Stimulated activated CD4-positive, alpha-beta T cell treated with anti-CD3 and anti-CD28 coated beads, Interleukin-4, amount 100 ng/mL, for 4 hours (primary cell): ENCODE measurements at regions not wholly inside any gene's neighbourhood (a gene's known extent, or its start where the extent isn't known, plus 50 kb on each side); places are given as distances from the start of the nearest gene placed in this dataset.
"Not testable (repeated sequence)": the region's sequence is repeated elsewhere in the genome, so short reads cannot be mapped to it uniquely, and the experiment has no call there.

Experiments used
- DNase-seq, 2 experiments: peaks; one replicate each; pipeline ENCODE4 v3.0.0-alpha.2; 2020

DNA sequence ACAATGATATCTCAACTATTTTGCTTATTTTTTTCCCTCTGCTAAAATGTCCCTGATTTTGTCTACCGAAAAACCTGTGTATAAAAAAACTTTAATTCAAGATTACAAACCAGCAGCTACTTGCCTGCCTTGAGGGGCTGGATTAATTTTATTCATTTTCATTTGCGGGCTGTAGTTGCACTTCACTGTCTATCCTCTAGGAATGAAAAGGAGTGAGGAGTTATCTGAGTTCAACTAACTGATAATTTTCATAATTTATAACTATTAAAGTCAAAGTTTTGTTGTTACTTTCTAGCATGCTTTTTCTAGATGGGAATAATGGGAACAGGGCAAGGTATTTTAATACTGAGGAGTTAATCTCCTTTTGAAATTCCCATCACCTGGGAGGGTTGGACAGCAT lies 50.3 kb upstream of the AGTPBP1 start:
- DNase-seq: not testable (repeated sequence)

DNA sequence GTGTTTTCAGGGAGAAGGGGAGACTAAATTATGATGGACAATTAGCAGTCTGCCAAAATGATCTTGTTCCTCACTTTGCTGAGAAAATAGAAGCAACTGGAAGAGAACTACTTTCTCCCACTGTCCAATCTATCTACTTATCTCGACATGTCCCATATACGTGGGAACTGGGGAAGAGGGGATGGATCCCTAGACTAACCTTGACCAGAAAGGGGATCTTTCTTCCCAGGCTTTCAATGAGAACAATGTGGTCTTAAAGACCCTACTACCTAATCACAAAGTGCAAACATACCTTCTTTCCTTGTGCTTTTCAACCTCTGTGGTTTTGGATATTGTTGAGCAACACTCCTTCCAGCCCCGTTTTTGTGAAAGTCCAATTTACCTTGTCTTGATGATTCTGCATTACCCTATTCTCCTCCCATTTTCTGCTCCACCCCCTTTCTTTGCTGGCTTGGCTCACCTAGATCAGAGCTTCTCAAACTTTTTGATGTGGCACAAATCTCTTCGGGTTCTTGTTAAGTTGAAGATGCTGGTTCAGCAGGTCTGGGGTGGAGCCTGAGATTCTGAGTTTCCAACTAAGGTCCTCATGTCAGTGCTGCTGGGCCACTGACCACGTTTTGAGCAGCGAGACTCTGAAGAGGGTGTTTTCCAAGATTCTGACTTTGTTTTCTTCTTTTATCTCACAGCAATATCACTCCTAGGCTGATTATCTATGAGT lies 61.4 kb upstream of the AGTPBP1 start:
- peak in 1 of 2 experiments; percentile 31 for DNase-seq

DNA sequence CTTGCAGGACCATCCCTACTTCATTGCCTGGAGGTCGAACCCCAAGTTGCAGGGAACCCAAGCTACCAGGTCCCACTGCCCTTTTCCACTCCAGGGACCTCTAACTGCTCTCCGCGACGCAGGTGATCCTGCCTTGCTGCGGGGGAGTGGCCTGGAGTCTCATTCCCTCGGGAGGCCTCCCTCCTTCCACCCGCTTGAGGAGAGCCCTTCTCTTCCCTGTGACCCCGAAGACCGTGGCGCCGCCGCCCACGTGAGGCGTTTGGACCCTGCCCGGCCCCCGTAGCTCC lies 63.0 kb upstream of the AGTPBP1 start:
- not testable (repeated sequence) for DNase-seq

- peak; percentile 67 for DNase-seq
Observed at GRCh38 chr9:85805134-85806005, 63.6 kb upstream of the AGTPBP1 start.

GRCh38 chr9:85808329-85808728 lies 66.6 kb upstream of the AGTPBP1 start:
- not testable (repeated sequence) for DNase-seq

DNA sequence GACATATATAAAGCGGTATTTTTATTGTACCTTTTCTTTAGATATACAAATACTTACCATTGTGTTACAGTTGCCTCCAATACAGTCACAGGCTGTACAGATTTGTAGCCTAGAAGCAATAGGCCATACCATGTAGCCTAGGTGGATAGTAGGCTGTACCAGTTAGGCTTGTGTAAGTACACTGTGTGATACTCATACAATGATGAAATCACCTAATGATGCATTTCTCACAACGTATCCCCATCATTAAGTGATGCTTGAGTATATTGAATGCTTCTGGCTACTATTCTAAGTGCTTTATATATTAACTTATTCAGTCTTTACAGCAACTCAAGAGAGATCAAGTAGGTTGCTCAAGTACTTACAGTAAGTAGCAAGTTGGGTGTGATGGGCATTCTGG lies 71.6 kb upstream of the AGTPBP1 start:
- DNase-seq: not testable (repeated sequence)

GRCh38 chr9:85814800-85815199 lies 73.0 kb upstream of the AGTPBP1 start:
- DNase-seq: not testable (repeated sequence)

- not testable (repeated sequence) for DNase-seq
Observed at GRCh38 chr9:85818971-85819370, 77.2 kb upstream of the AGTPBP1 start.

- DNase-seq: not testable (repeated sequence)
Observed at GRCh38 chr9:85820598-85820997, 78.8 kb upstream of the AGTPBP1 start.

GRCh38 chr9:85824949-85825348 lies 83.2 kb upstream of the AGTPBP1 start:
- DNase-seq: not testable (repeated sequence)

GRCh38 chr9:85834591-85834990 lies 92.8 kb upstream of the AGTPBP1 start:
- DNase-seq: not testable (repeated sequence)

GRCh38 chr9:85843949-85844348 lies 97.0 kb upstream of the NAA35 start:
- not testable (repeated sequence) for DNase-seq

DNA sequence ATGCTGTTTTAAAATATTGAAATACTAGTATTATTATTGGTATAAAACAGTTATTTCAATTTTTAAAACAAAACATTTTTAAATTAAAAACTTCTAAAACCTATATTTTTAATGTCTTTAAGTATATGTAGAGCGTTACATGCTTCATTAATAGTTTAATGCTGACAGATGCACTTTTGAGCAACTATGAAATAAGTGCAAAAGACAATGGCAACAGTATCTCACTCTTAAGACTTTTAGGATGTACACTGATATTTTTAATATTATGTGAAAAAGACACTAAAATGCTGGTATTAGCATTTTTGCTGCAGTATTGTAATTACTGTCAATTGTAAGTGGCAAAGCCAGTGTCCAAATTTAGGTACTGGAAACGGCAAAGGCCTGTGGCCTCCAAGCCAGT lies 93.2 kb upstream of the NAA35 start:
- not testable (repeated sequence) for DNase-seq

DNA sequence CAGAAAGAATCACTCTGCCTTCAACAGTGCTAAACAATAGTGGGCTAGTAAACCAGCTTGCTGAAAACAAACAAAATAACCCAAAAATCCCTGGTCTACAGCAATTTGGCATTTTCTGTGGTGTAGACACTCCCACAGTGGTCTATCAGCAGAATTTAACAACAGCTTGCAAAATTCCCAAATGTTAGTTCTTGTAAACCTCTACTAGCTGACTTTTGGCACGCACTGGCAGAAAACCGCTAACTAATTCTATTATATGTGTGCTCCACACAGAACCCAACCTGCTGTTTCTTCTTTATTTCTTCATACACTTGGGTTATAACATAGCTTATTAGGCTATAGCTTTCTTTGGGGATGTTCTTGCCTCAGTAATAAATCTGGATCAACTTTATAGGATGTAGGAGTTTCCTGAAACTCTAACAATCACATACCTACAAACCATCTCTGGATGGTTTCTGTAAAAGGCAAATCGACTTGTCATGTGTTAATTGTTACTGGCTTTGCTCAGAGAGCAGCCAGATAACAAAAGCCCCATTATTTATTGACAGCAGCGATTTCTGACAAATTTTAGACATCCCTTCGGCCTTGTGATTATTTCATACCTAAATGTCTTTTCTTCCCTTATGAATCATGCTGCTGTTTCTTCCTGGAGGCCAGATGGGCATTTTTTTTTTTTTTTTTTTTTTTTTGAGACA lies 82.7 kb upstream of the NAA35 start:
- no peak for DNase-seq

GRCh38 chr9:85859765-85860164 lies 81.2 kb upstream of the NAA35 start:
- DNase-seq: no peak

DNA sequence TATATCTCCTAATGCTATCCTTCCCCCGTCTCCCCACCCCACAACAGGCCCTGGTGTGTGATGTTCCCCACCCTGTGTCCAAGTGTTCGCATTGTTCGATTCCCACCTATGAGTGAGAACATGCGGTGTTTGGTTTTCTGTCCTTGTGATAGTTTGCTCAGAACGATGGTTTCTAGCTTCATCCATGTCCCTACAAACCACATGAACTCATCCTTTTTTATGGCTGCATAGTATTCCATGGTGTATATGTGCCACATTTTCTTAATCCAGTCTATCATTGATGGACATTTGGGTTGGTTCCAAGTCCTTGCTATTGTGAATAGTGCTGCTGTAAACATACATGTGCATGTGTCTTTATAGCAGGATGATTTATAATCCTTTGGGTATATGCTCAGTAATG lies 79.1 kb upstream of the NAA35 start:
- not testable (repeated sequence) for DNase-seq

GRCh38 chr9:85863875-85864274 lies 77.1 kb upstream of the NAA35 start:
- no peak for DNase-seq

GRCh38 chr9:85871008-85871407 lies 69.9 kb upstream of the NAA35 start:
- no peak for DNase-seq

- not testable (repeated sequence) for DNase-seq
Observed at GRCh38 chr9:85871683-85872082, 69.3 kb upstream of the NAA35 start.

DNA sequence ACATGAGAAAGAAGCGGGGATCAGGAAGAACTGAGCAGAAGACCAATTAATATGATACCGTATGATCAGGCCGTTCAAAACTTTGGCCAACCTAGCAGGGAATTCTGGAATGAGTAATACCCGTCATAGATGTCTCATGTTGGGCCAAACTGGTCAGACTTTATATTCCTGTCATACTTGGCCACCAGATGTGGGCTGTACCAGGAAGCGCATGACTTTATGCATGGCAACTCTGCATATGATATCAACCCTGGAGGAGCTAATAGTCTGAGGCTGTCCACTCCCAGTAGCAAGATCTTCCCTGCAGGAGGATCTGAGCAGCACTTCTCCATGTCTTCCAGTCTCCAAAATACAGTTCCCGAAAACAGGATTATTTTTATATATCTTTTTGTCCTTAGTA lies 68.5 kb upstream of the NAA35 start:
- DNase-seq: no peak

GRCh38 chr9:85876628-85877027 lies 64.3 kb upstream of the NAA35 start:
- DNase-seq: no peak

GRCh38 chr9:85878872-85879597 lies 61.9 kb upstream of the NAA35 start:
- DNase-seq: not testable (repeated sequence)

DNA sequence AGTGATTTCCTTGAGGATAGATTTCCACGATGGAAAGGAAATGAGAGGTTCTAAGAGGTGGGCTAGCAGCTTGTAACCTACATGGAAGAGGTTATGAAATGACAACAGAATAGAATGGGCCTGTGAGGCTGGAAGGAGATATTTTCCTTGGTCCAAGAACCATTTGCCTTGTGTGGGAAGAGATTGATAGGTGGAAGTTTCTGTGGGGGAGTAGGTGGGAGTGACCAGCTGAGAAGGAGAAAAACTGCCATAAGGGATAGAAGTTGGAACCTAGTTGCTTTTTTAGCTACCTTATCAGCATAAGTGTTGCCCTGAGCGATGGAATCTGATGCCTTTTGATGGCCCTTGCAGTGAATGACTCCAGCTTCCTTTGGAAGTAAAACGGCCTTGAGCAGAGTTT lies 60.4 kb upstream of the NAA35 start:
- DNase-seq: not testable (repeated sequence)
